ENCODE measurements at regions not wholly inside any gene's neighbourhood (a gene's known extent, or its start where the extent isn't known, plus 50 kb on each side); places are given as distances from the start of the nearest gene placed in this dataset.

- H3K4me1 Mint-ChIP-seq (ENCODE audit: low read depth), result no peaks in the 10 kb centered on the region
- ChIA-PET POLR2A (no interaction called here), CTCF (no interaction called here)
- peaks cover 2% of the 10 kb centered on the region for H3K27me3 Mint-ChIP-seq (ENCODE audit: low read depth)
- H3K9me3 Mint-ChIP-seq (ENCODE audit: insufficient read depth), result no peaks in the 10 kb centered on the region
- no peak overlapping the region for H3K27ac Mint-ChIP-seq
- ATAC-seq (no peak), DNase-seq (no peak)
- no peak overlapping the region for H3K4me3 Mint-ChIP-seq
- H3K36me3 Mint-ChIP-seq (ENCODE audit: low read depth), result no peaks in the 10 kb centered on the region
Observed at GRCh38 chr2:20544153-20544747, 97.4 kb downstream of the RHOB start.

- DNase-seq (no peak), ATAC-seq (no peak)
- no peak overlapping the region for H3K27ac Mint-ChIP-seq
- no peak overlapping the region for H3K4me3 Mint-ChIP-seq
- H3K9me3 Mint-ChIP-seq (ENCODE audit: insufficient read depth), result no peaks in the 10 kb centered on the region
- no peaks in the 10 kb centered on the region for H3K36me3 Mint-ChIP-seq (ENCODE audit: low read depth)
- CTCF ChIA-PET, result interaction anchor here (1.0 kb wide), 1 partner anchor 138 kb away, joined by 3 read pairs; no protein-coding TSS in a partner anchor
- H3K27me3 Mint-ChIP-seq (ENCODE audit: low read depth), result peaks cover 2% of the 10 kb centered on the region
- POLR2A ChIA-PET, result no interaction called here
- peaks cover 3% of the 10 kb centered on the region for H3K4me1 Mint-ChIP-seq (ENCODE audit: low read depth)
Observed at GRCh38 chr2:20549144-20549543, 101.8 kb downstream of the HS1BP3 start.

- Mint-ChIP-seq H3K4me1 (ENCODE audit: low read depth) (peaks cover 3% of the 10 kb centered on the region), H3K36me3 (ENCODE audit: low read depth) (no peaks in the 10 kb centered on the region), H3K27me3 (ENCODE audit: low read depth) (peaks cover 2% of the 10 kb centered on the region), H3K4me3 (no peak overlapping the region), H3K9me3 (ENCODE audit: insufficient read depth) (no peaks in the 10 kb centered on the region), H3K27ac (no peak overlapping the region)
- POLR2A ChIA-PET, result no interaction called here
- DNase-seq (no peak), ATAC-seq (no peak)
- CTCF ChIA-PET, result interaction anchor here (1.0 kb wide), 1 partner anchor 139 kb away, joined by 3 read pairs; no protein-coding TSS in a partner anchor
Observed at GRCh38 chr2:20549691-20550348, 101.1 kb downstream of the HS1BP3 start.

- DNase-seq (no peak), ATAC-seq (no peak)
- no peak overlapping the region for H3K27ac Mint-ChIP-seq
- no peaks in the 10 kb centered on the region for H3K9me3 Mint-ChIP-seq (ENCODE audit: insufficient read depth)
- peaks cover 3% of the 10 kb centered on the region for H3K4me1 Mint-ChIP-seq (ENCODE audit: low read depth)
- H3K36me3 Mint-ChIP-seq (ENCODE audit: low read depth), result no peaks in the 10 kb centered on the region
- H3K4me3 Mint-ChIP-seq, result no peak overlapping the region
- peaks cover 2% of the 10 kb centered on the region for H3K27me3 Mint-ChIP-seq (ENCODE audit: low read depth)
- POLR2A ChIA-PET, result no interaction called here
- CTCF ChIA-PET, result interaction anchor here (1.0 kb wide), 1 partner anchor 100 kb away, joined by 3 read pairs; no protein-coding TSS in a partner anchor
Observed at GRCh38 chr2:20551260-20551944, 99.5 kb downstream of the HS1BP3 start.

GRCh38 chr2:20551945-20552328 is 99.0 kb downstream of the HS1BP3 start:
- ChIA-PET CTCF (interaction anchor here (1.0 kb wide), 1 partner anchor 99 kb away, joined by 3 read pairs; no protein-coding TSS in a partner anchor), POLR2A (no interaction called here)
- no peak for ATAC-seq
- no peak for DNase-seq
- H3K36me3 Mint-ChIP-seq (ENCODE audit: low read depth), result no peaks in the 10 kb centered on the region
- no peak overlapping the region for H3K4me3 Mint-ChIP-seq
- no peaks in the 10 kb centered on the region for H3K9me3 Mint-ChIP-seq (ENCODE audit: insufficient read depth)
- no peak overlapping the region for H3K27ac Mint-ChIP-seq
- peaks cover 5% of the 10 kb centered on the region for H3K27me3 Mint-ChIP-seq (ENCODE audit: low read depth)
- H3K4me1 Mint-ChIP-seq (ENCODE audit: low read depth), result peaks cover 3% of the 10 kb centered on the region

GRCh38 chr2:20552847-20553246 is 98.1 kb downstream of the HS1BP3 start:
- Mint-ChIP-seq H3K27ac (no peak overlapping the region), H3K4me3 (no peak overlapping the region), H3K4me1 (ENCODE audit: low read depth) (peaks cover 3% of the 10 kb centered on the region), H3K9me3 (ENCODE audit: insufficient read depth) (no peaks in the 10 kb centered on the region), H3K27me3 (ENCODE audit: low read depth) (peaks cover 6% of the 10 kb centered on the region), H3K36me3 (ENCODE audit: low read depth) (no peaks in the 10 kb centered on the region)
- CTCF ChIA-PET, result no interaction called here
- ATAC-seq (no peak), DNase-seq (no peak)
- POLR2A ChIA-PET, result no interaction called here

- ChIA-PET POLR2A (no interaction called here), CTCF (no interaction called here)
- peaks cover 6% of the 10 kb centered on the region for H3K27me3 Mint-ChIP-seq (ENCODE audit: low read depth)
- DNase-seq (no peak), ATAC-seq (no peak)
- H3K4me1 Mint-ChIP-seq (ENCODE audit: low read depth), result peaks cover 3% of the 10 kb centered on the region
- no peak overlapping the region for H3K27ac Mint-ChIP-seq
- no peaks in the 10 kb centered on the region for H3K9me3 Mint-ChIP-seq (ENCODE audit: insufficient read depth)
- no peak overlapping the region for H3K4me3 Mint-ChIP-seq
- H3K36me3 Mint-ChIP-seq (ENCODE audit: low read depth), result no peaks in the 10 kb centered on the region
Observed at GRCh38 chr2:20553580-20553979, 97.3 kb downstream of the HS1BP3 start.

- no peak overlapping the region for H3K4me3 Mint-ChIP-seq
- ChIA-PET CTCF (no interaction called here), POLR2A (no interaction called here)
- peaks cover 6% of the 10 kb centered on the region for H3K27me3 Mint-ChIP-seq (ENCODE audit: low read depth)
- no peak for ATAC-seq
- no peak for DNase-seq
- peaks cover 3% of the 10 kb centered on the region for H3K4me1 Mint-ChIP-seq (ENCODE audit: low read depth)
- no peak overlapping the region for H3K27ac Mint-ChIP-seq
- H3K36me3 Mint-ChIP-seq (ENCODE audit: low read depth), result no peaks in the 10 kb centered on the region
- H3K9me3 Mint-ChIP-seq (ENCODE audit: insufficient read depth), result no peaks in the 10 kb centered on the region
Observed at GRCh38 chr2:20555954-20556353, 94.9 kb downstream of the HS1BP3 start.

- peaks cover 3% of the 10 kb centered on the region for H3K4me1 Mint-ChIP-seq (ENCODE audit: low read depth)
- POLR2A ChIA-PET, result no interaction called here
- ATAC-seq (no peak), DNase-seq (no peak)
- no peak overlapping the region for H3K4me3 Mint-ChIP-seq
- H3K36me3 Mint-ChIP-seq (ENCODE audit: low read depth), result no peaks in the 10 kb centered on the region
- CTCF ChIA-PET, result no interaction called here
- no peaks in the 10 kb centered on the region for H3K9me3 Mint-ChIP-seq (ENCODE audit: insufficient read depth)
- peaks cover 6% of the 10 kb centered on the region for H3K27me3 Mint-ChIP-seq (ENCODE audit: low read depth)
- no peak overlapping the region for H3K27ac Mint-ChIP-seq
Observed at GRCh38 chr2:20556756-20557155, 94.1 kb downstream of the HS1BP3 start.

- Mint-ChIP-seq H3K4me1 (ENCODE audit: low read depth) (no peaks in the 10 kb centered on the region), H3K36me3 (ENCODE audit: low read depth) (no peaks in the 10 kb centered on the region), H3K27ac (no peak overlapping the region), H3K4me3 (no peak overlapping the region), H3K27me3 (ENCODE audit: low read depth) (peaks cover 6% of the 10 kb centered on the region), H3K9me3 (ENCODE audit: insufficient read depth) (no peaks in the 10 kb centered on the region)
- no peak for ATAC-seq
- POLR2A ChIA-PET, result no interaction called here
- DNase-seq, result no peak
- CTCF ChIA-PET, result no interaction called here
Observed at GRCh38 chr2:20557226-20557625, 93.7 kb downstream of the HS1BP3 start.

- H3K4me1 Mint-ChIP-seq (ENCODE audit: low read depth), result no peaks in the 10 kb centered on the region
- no peak overlapping the region for H3K27ac Mint-ChIP-seq
- CTCF ChIA-PET, result no interaction called here
- POLR2A ChIA-PET, result no interaction called here
- H3K4me3 Mint-ChIP-seq, result no peak overlapping the region
- peaks cover 6% of the 10 kb centered on the region for H3K27me3 Mint-ChIP-seq (ENCODE audit: low read depth)
- no peaks in the 10 kb centered on the region for H3K9me3 Mint-ChIP-seq (ENCODE audit: insufficient read depth)
- H3K36me3 Mint-ChIP-seq (ENCODE audit: low read depth), result no peaks in the 10 kb centered on the region
- ATAC-seq, result no peak
- DNase-seq, result no peak
Observed at GRCh38 chr2:20557635-20558034, 93.3 kb downstream of the HS1BP3 start.

- no peak for DNase-seq
- Mint-ChIP-seq H3K4me1 (ENCODE audit: low read depth) (no peaks in the 10 kb centered on the region), H3K9me3 (ENCODE audit: insufficient read depth) (no peaks in the 10 kb centered on the region), H3K4me3 (no peak overlapping the region), H3K36me3 (ENCODE audit: low read depth) (no peaks in the 10 kb centered on the region), H3K27me3 (ENCODE audit: low read depth) (peaks cover 6% of the 10 kb centered on the region), H3K27ac (no peak overlapping the region)
- CTCF ChIA-PET, result no interaction called here
- POLR2A ChIA-PET, result no interaction called here
- no peak for ATAC-seq
Observed at GRCh38 chr2:20558391-20559150, 92.3 kb downstream of the HS1BP3 start.
